Kidney (tissue), 13 donors: ENCODE measurements at regions not wholly inside any gene's neighbourhood (a gene's known extent, or its start where the extent isn't known, plus 50 kb on each side); places are given as distances from the start of the nearest gene placed in this dataset.

ENCODE experiments used
- DNase-seq, 5 donors: peaks; one replicate each; pipeline ENCODE4 v3.0.0-alpha.2; 2013 to 2020
- FAIRE-seq: peaks from 2 replicates; lab custom pipeline; 2012; peaks lifted over from hg19 to GRCh38; lab: Jason Lieb, UNC
- H3K27ac ChIP-seq, 2 donors: one replicate each; pipeline ENCODE4 v1.7.0; 2013; ENCODE audit warnings: low read depth in 2 of 2, low read length in 2 of 2, inconsistent platforms in 1 of 2
- H3K27me3 ChIP-seq: one replicate; pipeline ENCODE4 v1.7.1; 2013; ENCODE audit warnings: low read length, inconsistent platforms; ENCODE audit not compliant: control insufficient read depth, insufficient read depth
- H3K36me3 ChIP-seq, 3 donors: one replicate each; pipeline versions ENCODE4 v1.7.0 to v1.7.1; 2013; ENCODE audit warnings: low read length in 3 of 3, control low read depth in 1 of 3, inconsistent platforms in 1 of 3; ENCODE audit not compliant: insufficient read depth in 3 of 3, control insufficient read depth in 2 of 3
- H3K4me1 ChIP-seq, 3 donors: one replicate each; pipeline versions ENCODE4 v1.7.0 to v1.7.1; 2013; ENCODE audit warnings: low read length in 3 of 3, inconsistent platforms in 1 of 3, low read depth in 1 of 3; ENCODE audit not compliant: control insufficient read depth in 2 of 3, insufficient read depth in 2 of 3
- H3K4me3 ChIP-seq, 3 donors: one replicate each; pipeline versions ENCODE4 v1.7.0 to v1.8.1; 2013; ENCODE audit warnings: low read length in 3 of 3, control low read depth in 1 of 3, inconsistent platforms in 1 of 3
- H3K9ac ChIP-seq, 3 donors: one replicate each; pipeline versions ENCODE4 v1.7.0 to v1.7.1; 2013; ENCODE audit warnings: low read length in 3 of 3, control low read depth in 1 of 3, inconsistent platforms in 1 of 3
- H3K9me3 ChIP-seq, 3 donors: one replicate each; pipeline versions ENCODE4 v1.7.0 to v1.7.1; 2013; ENCODE audit warnings: low read length in 3 of 3, control low read depth in 1 of 3, inconsistent platforms in 1 of 3; ENCODE audit not compliant: control insufficient read depth in 2 of 3, insufficient read depth in 1 of 3
- CTCF ChIP-seq: IDR thresholded peaks from 3 replicates; pipeline ENCODE4 v1.5.1; 2012; ENCODE audit warnings: mild to moderate bottlenecking, moderate library complexity, borderline replicate concordance; ENCODE audit not compliant: insufficient read depth; ENCODE audit errors: extremely low read depth
- intact Hi-C: fragments of 100-400 bp; cut with DNase I; formaldehyde crosslinking; loops from one replicate; pipeline ENCODE4 v1.11.1; 2022
- donor health status: control.
- donor health status: control.
- donor health status: control.
- donor health status: control.
- donor health status: control.
- donor health status: DM: yes; HTN: yes; CAD: no.
- donor health status: Normal renal cell carcinoma (clear cell type).

- no peak for TF ChIP-seq CTCF
- H3K36me3 ChIP-seq: no peaks in the 10 kb centered on the region
- H3K9ac ChIP-seq: no peak overlapping the region
- FAIRE-seq (no peak), DNase-seq (peak in 2 of 5 donors; percentile 19 to 40)
- H3K4me1 ChIP-seq: peaks cover 0 to 16% (median 6%) of the 10 kb centered on the region in 3 donors
- H3K27ac ChIP-seq: peak overlapping the region; percentile 25 to 60
- peak overlapping the region in 1 of 3 donors; percentile 4 for H3K4me3 ChIP-seq
- intact Hi-C loops: no loop called here
- H3K27me3 ChIP-seq: no peaks in the 10 kb centered on the region
- no peaks in the 10 kb centered on the region for H3K9me3 ChIP-seq
Measured at GRCh38 chr20:55881204-55881603, 124.1 kb downstream of the CBLN4 start.

DNA sequence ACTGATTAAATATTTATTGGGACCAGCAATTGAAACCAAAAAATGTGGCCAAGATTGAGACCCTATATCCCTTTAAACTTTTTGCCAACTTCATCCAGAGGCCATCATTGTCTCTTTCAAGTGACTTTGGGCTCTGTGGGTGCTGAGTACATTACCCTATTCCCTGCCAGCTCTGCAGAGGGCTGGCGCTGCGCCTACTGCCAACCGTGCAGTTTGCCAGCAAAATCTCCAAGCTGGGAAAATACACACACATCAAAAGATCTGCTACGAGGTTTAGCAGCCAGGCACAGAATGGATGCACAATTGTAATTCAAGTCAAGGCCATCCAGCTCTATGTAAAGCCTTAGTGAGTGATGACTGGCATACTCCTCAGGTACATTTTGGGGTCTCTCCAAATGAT lies 125.0 kb downstream of the CBLN4 start:
- no peaks in the 10 kb centered on the region for H3K9me3 ChIP-seq
- no peaks in the 10 kb centered on the region for H3K36me3 ChIP-seq
- TF ChIP-seq CTCF: no peak
- intact Hi-C loops: no loop called here
- DNase-seq (no peak), FAIRE-seq (no peak)
- H3K27ac ChIP-seq: peak overlapping the region in 1 of 2 donors; percentile 60
- H3K4me3 ChIP-seq: no peak overlapping the region
- H3K4me1 ChIP-seq: peaks cover 0 to 16% (median 6%) of the 10 kb centered on the region in 3 donors
- H3K27me3 ChIP-seq: no peaks in the 10 kb centered on the region
- no peak overlapping the region for H3K9ac ChIP-seq

- Histone ChIP-seq H3K36me3 (no peaks in the 10 kb centered on the region), H3K9me3 (no peaks in the 10 kb centered on the region), H3K9ac (no peak overlapping the region), H3K4me1 (no peaks in the 10 kb centered on the region), H3K27ac (no peak overlapping the region), H3K4me3 (no peak overlapping the region), H3K27me3 (no peaks in the 10 kb centered on the region)
- DNase-seq (no peak), FAIRE-seq (no peak)
- no peak for TF ChIP-seq CTCF
- intact Hi-C loops: no loop called here
Measured at GRCh38 chr20:55855052-55855451, 150.3 kb downstream of the CBLN4 start.
